ENCODE measurements at regions not wholly inside any gene's neighbourhood (a gene's known extent, or its start where the extent isn't known, plus 50 kb on each side); places are given as distances from the start of the nearest gene placed in this dataset.

DNA sequence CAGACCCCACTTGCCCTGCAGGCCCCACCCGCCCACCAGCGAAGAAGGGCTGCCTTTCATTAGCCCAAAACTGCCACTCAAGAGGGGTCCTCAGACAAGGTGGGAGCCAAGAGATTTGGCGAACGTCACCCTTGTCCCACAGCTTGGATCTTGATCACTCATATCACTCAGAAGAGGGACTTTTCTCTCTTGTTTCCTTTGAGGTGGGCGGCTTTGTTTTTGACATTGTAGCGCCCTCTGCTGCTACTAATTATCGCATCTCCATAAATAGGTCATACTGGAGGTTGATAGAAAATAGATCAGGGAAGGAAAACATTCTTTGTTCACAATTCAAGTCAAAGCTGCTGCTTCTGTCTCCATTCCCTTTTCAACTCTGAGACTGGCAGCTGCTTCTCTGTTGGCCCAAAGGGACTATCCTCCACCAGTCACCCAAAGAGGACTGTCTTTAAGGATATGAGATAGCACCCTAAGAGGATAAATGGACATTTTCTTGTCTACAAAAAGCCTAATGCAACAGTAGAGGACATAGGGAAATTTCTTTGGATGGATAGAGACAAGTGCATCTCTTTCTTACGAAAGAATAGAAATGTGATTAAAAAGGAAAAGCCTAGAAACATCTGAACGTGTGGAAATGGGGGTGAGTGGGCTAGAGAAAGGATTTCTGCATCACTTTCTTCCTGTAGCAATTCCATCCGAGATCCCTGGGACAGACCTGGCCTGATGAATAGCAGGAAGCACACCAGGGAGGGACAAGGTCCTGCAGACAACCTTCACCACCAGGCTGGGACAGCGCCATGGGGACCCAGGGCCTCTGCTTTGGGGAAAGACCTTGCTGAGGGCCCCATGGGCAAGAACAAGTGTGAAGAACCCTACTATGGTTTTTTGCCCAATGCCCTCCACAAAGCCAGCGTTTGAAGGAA lies 115.8 kb downstream of the DAD1 start:
- no peak overlapping the region for H3K4me3 ChIP-seq (ENCODE audit: low read length)
- H3K27ac ChIP-seq (ENCODE audit: low read length) = no peak overlapping the region
- H3K27me3 ChIP-seq (ENCODE audit: insufficient read depth, low read length) = no peaks in the 10 kb centered on the region
- H3K9me3 ChIP-seq (ENCODE audit: insufficient read depth, low read depth, low read length) = no peaks in the 10 kb centered on the region
- 0 out of 2 replicates have a peak, but pooled peaks cover 5% of the 10 kb centered on the region for H3K4me1 ChIP-seq (ENCODE audit: insufficient read depth, low read length)
- H3K9ac ChIP-seq (ENCODE audit: low read depth, low read length) = no peak overlapping the region
- H3K36me3 ChIP-seq (ENCODE audit: insufficient read depth, low read depth, low read length) = no peaks in the 10 kb centered on the region

DNA sequence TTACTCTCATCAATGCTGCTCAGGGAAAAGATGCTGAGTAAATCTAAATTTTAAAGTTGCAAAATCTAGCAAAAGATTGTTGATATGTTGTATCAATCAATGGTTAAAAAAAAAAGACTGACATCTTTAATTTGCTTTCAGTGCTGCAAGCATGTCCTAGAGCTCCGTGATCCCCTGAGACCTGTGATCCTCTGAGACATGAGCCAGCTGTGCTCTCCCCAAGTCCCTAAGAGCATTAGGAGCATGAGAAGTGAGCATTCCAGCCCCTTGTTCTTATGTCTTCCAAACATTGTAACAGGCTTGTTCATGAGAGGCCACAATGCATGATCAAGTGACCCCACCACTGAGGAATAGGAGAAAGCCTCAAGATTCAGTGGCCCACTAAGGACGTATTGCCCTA lies 116.6 kb downstream of the DAD1 start:
- H3K4me1 ChIP-seq (ENCODE audit: insufficient read depth, low read length) = 0 out of 2 replicates have a peak, but pooled peaks cover 5% of the 10 kb centered on the region
- H3K9ac ChIP-seq (ENCODE audit: low read depth, low read length) = no peak overlapping the region
- no peak overlapping the region for H3K4me3 ChIP-seq (ENCODE audit: low read length)
- H3K36me3 ChIP-seq (ENCODE audit: insufficient read depth, low read depth, low read length) = no peaks in the 10 kb centered on the region
- H3K9me3 ChIP-seq (ENCODE audit: insufficient read depth, low read depth, low read length) = no peaks in the 10 kb centered on the region
- no peak overlapping the region for H3K27ac ChIP-seq (ENCODE audit: low read length)
- H3K27me3 ChIP-seq (ENCODE audit: insufficient read depth, low read length) = no peaks in the 10 kb centered on the region

DNA sequence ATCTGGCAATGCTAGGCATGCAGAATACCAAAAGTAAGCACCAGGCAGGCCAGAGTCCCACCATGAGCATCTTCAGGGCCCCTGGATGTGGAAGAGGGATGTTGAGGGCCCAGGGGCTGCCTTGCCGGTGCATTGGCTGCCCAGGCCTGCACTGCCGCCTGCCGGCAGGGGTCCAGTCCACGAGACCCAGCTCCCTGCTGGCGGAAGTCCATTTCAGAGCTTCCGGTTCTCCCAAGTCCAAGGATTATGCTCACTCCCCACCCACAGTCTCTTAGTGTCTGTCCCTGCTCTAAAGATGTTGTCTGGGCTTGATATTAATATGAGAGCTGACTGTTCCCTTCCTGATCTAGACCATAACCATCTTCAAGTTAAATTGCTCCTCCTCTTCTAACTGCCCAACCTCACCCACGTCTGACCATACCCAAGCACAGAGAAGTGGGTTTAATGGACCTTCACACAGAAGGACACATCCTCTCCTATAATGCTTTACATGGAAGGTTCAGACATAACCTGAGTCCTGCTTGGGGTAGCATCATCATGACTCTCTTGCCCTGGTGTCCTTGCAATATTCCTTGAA lies 117.4 kb downstream of the DAD1 start:
- H3K27ac ChIP-seq (ENCODE audit: low read length) = no peak overlapping the region
- H3K4me1 ChIP-seq (ENCODE audit: insufficient read depth, low read length) = 0 out of 2 replicates have a peak, but pooled peaks cover 5% of the 10 kb centered on the region
- no peaks in the 10 kb centered on the region for H3K36me3 ChIP-seq (ENCODE audit: insufficient read depth, low read depth, low read length)

DNA sequence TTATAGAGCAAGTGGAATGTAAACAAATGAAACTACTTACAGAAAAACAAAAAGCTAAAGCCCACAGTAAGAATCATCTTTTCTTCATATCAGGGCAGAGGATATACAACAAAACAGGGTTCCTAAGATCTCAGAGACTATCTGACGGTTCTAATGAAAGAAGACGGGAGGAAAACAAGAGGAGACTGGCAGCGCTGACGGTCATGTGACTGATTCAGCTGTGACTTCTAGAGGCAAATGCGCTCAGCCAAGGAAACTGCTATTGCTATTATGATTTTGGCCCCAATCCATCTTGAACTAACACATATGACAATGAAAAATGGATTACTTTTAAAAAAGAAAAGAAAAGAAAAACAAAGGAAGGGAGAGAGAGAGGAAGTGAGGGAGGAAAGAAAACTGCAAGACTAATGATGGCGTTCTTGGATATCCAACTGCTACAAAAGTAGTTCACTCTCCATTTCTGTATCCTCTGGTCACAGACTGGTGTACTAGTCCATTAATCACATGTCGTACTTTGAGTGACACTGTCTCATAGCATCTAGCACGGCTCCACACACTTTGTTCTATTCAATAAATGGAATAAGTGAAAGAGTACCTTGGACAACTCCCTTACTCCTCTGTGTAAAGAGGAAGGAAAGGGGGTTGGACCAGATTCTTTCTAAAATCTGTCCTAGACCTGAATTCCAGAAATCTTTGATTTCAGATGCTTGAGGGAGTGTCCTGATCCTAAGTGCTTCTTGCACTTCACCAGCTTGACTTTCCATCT lies 119.3 kb downstream of the DAD1 start:
- Histone ChIP-seq H3K27ac (ENCODE audit: low read length) (no peak overlapping the region), H3K4me1 (ENCODE audit: insufficient read depth, low read length) (0 out of 2 replicates have a peak, but pooled peaks cover 3% of the 10 kb centered on the region), H3K36me3 (ENCODE audit: insufficient read depth, low read depth, low read length) (no peaks in the 10 kb centered on the region), H3K9ac (ENCODE audit: low read depth, low read length) (no peak overlapping the region), H3K27me3 (ENCODE audit: insufficient read depth, low read length) (no peaks in the 10 kb centered on the region), H3K9me3 (ENCODE audit: insufficient read depth, low read depth, low read length) (no peaks in the 10 kb centered on the region), H3K4me3 (ENCODE audit: low read length) (no peak overlapping the region)

More for the DNA sequence above, 117.4 kb downstream of the DAD1 start:
- no peak overlapping the region for H3K9ac ChIP-seq (ENCODE audit: low read depth, low read length)
- H3K27me3 ChIP-seq (ENCODE audit: insufficient read depth, low read length) = no peaks in the 10 kb centered on the region
- no peak overlapping the region for H3K4me3 ChIP-seq (ENCODE audit: low read length)
- no peaks in the 10 kb centered on the region for H3K9me3 ChIP-seq (ENCODE audit: insufficient read depth, low read depth, low read length)

DNA sequence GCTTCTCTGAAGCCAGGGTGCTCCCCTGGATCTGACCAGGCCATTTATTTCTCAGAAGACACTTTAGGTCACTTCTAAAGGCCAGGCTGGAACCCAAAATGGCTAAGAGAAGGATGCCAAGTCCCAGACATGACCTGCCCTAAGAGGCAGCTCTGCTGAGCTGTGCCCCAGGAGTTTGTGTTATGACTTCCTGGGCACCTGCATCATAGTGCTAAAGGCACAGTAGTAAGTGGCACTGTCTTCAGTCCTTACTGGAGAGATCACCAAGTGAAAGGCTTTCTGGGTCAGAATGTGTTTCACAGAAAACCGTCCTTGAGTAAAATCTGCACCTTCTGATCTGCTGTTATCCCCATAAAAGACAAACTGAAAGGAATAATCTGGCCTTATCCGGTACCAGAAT lies 120.2 kb downstream of the DAD1 start:
- 0 out of 2 replicates have a peak, but pooled peaks cover 3% of the 10 kb centered on the region for H3K4me1 ChIP-seq (ENCODE audit: insufficient read depth, low read length)
- no peaks in the 10 kb centered on the region for H3K9me3 ChIP-seq (ENCODE audit: insufficient read depth, low read depth, low read length)
- no peak overlapping the region for H3K9ac ChIP-seq (ENCODE audit: low read depth, low read length)
- no peak overlapping the region for H3K27ac ChIP-seq (ENCODE audit: low read length)
- no peaks in the 10 kb centered on the region for H3K27me3 ChIP-seq (ENCODE audit: insufficient read depth, low read length)
- H3K4me3 ChIP-seq (ENCODE audit: low read length) = no peak overlapping the region
- no peaks in the 10 kb centered on the region for H3K36me3 ChIP-seq (ENCODE audit: insufficient read depth, low read depth, low read length)

DNA sequence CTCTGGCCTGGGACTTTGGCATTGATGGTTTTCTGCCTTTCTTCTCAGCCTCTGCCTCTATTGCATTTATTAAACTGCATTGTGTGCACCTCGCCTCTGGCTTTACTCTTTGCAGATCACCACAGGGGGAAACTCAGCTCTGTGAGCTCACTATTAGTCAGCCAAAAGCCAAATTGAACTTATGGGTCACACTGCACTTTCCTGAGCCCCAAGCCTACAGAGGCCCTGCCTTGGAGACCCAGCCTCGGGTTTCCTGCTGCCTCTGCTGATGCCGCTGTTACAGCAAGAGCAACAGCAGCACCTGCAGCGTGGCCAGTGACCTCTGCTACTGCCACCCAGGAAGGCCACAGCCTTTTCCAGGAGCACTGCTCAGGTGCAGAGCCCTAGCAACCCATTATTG lies 122.5 kb downstream of the DAD1 start:
- H3K27ac ChIP-seq (ENCODE audit: low read length) = no peak overlapping the region
- H3K4me1 ChIP-seq (ENCODE audit: insufficient read depth, low read length) = no peaks in the 10 kb centered on the region
- H3K27me3 ChIP-seq (ENCODE audit: insufficient read depth, low read length) = no peaks in the 10 kb centered on the region
- H3K36me3 ChIP-seq (ENCODE audit: insufficient read depth, low read depth, low read length) = no peaks in the 10 kb centered on the region
- no peak overlapping the region for H3K9ac ChIP-seq (ENCODE audit: low read depth, low read length)
- no peaks in the 10 kb centered on the region for H3K9me3 ChIP-seq (ENCODE audit: insufficient read depth, low read depth, low read length)
- H3K4me3 ChIP-seq (ENCODE audit: low read length) = no peak overlapping the region

DNA sequence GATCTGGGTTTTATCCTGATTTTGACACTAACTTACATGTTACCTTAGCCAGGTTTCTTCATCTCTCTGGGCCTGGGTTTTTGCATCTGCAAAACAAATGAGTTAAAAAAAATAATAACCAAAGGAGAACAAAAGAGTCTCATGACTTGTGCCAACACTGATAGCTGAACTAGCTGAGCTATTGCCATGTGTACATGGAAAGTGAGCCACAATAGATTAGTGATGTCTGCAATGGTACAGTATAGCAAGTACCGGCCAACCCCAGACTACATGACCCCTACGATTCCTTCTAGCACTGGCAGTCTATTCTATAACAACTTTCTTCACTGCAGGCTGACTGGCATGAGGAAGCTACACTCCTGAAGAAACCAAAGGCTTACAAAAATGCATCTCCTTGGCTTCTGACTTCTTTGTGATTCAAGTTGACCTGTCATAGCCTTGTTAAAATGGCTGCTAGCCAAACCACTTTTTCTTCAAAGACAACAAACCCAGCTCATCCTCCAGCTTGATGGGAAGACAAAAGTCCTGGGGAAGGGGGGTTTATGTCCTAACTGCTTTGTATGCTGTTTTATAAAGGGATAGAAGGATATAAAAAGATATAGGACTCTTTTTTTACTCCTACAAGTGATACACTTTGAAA lies 123.7 kb downstream of the DAD1 start:
- Histone ChIP-seq H3K27ac (ENCODE audit: low read length) (no peak overlapping the region), H3K9ac (ENCODE audit: low read depth, low read length) (no peak overlapping the region), H3K36me3 (ENCODE audit: insufficient read depth, low read depth, low read length) (no peaks in the 10 kb centered on the region), H3K27me3 (ENCODE audit: insufficient read depth, low read length) (no peaks in the 10 kb centered on the region), H3K4me3 (ENCODE audit: low read length) (no peak overlapping the region), H3K9me3 (ENCODE audit: insufficient read depth, low read depth, low read length) (no peaks in the 10 kb centered on the region), H3K4me1 (ENCODE audit: insufficient read depth, low read length) (no peaks in the 10 kb centered on the region)

DNA sequence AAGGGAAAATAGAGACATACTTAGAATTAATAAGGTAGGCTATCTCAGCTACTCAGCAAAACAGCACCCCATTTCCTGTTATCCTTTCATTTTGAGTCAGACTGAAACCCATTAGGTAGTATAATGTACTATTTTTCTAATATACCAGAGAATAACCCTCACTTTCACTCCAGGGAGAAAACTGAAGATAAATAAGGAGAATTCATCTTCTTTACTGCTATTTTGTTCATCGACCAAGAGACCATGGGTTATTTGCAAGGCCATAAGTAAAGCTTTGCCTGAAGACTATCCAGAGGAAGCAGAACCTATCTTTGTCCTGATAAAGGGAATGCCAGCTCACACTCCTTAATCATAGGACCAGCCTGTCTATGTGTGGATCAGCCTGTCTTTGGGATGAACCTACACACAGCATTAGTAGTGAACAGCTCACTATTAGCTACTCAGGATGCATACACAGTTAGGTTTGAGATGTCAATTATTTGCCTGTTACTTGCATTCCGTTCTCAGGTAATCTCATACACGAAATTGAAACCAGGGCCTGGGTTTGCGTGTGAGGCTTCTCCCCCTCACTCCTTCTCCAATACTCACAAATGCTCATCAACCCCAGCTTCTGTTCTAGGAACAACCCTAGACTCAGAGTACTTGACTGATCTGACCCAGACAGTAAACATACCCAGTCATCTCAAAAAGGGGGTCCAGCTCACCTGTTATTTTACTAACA lies 124.4 kb downstream of the DAD1 start:
- Histone ChIP-seq H3K9ac (ENCODE audit: low read depth, low read length) (no peak overlapping the region), H3K36me3 (ENCODE audit: insufficient read depth, low read depth, low read length) (no peaks in the 10 kb centered on the region), H3K4me3 (ENCODE audit: low read length) (no peak overlapping the region), H3K27ac (ENCODE audit: low read length) (no peak overlapping the region), H3K9me3 (ENCODE audit: insufficient read depth, low read depth, low read length) (no peaks in the 10 kb centered on the region), H3K4me1 (ENCODE audit: insufficient read depth, low read length) (no peaks in the 10 kb centered on the region), H3K27me3 (ENCODE audit: insufficient read depth, low read length) (no peaks in the 10 kb centered on the region)

DNA sequence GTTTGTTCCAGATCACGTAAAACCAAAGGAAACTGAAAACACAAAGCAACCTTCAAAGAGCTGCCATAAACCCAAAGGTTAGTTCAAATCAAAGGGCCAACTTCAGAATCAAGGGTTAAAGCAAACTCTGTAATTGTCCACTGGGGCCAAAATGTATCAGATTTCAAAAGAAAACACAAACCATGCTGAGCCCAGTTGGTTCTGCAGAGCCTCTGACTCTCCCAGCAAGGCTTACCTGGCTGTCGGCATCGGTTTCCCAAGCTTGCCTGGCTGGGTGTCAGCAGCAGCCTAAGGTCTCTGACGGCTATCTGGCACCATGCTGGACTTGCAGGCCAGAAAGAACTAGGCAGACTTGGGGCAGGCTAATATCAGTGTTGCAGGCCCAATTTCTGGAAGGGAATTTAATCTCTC lies 125.3 kb downstream of the DAD1 start:
- Histone ChIP-seq H3K4me1 (ENCODE audit: insufficient read depth, low read length) (no peaks in the 10 kb centered on the region), H3K9me3 (ENCODE audit: insufficient read depth, low read depth, low read length) (no peaks in the 10 kb centered on the region), H3K9ac (ENCODE audit: low read depth, low read length) (no peak overlapping the region), H3K27me3 (ENCODE audit: insufficient read depth, low read length) (no peaks in the 10 kb centered on the region), H3K36me3 (ENCODE audit: insufficient read depth, low read depth, low read length) (no peaks in the 10 kb centered on the region), H3K4me3 (ENCODE audit: low read length) (no peak overlapping the region), H3K27ac (ENCODE audit: low read length) (no peak overlapping the region)

DNA sequence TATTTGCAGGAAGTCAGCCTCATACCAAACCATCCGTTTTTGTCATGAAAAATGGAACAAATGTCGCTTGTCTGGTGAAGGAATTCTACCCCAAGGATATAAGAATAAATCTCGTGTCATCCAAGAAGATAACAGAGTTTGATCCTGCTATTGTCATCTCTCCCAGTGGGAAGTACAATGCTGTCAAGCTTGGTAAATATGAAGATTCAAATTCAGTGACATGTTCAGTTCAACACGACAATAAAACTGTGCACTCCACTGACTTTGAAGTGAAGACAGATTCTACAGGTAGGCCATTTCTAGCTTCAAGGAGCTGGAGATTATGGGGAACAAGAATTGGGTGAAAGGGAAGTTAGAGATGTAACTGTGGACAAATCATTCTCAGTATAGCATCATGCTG lies 126.1 kb downstream of the DAD1 start:
- Histone ChIP-seq H3K4me1 (ENCODE audit: insufficient read depth, low read length) (no peaks in the 10 kb centered on the region), H3K9me3 (ENCODE audit: insufficient read depth, low read depth, low read length) (no peaks in the 10 kb centered on the region), H3K36me3 (ENCODE audit: insufficient read depth, low read depth, low read length) (no peaks in the 10 kb centered on the region), H3K4me3 (ENCODE audit: low read length) (no peak overlapping the region), H3K27me3 (ENCODE audit: insufficient read depth, low read length) (no peaks in the 10 kb centered on the region), H3K9ac (ENCODE audit: low read depth, low read length) (no peak overlapping the region), H3K27ac (ENCODE audit: low read length) (no peak overlapping the region)

Data from iPS-20b (cell line).